ELF-1 (cell line): ENCODE measurements at regions not wholly inside any gene's neighbourhood (a gene's known extent, or its start where the extent isn't known, plus 50 kb on each side); places are given as distances from the start of the nearest gene placed in this dataset.
A peak's percentile ranks its signal among the peaks of the same experiment; 100 is the strongest.
"Not testable (repeated sequence)": the region's sequence is repeated elsewhere in the genome, so short reads cannot be mapped to it uniquely, and the experiment has no call there.

Experiments
- DNase-seq: peaks from one replicate; pipeline ENCODE4 v3.0.0-alpha.2; 2016; ENCODE audit warnings: low read depth, low spot score

GRCh38 chr7:76851617-76852016 lies 180.5 kb downstream of the SPDYE17 start:
- DNase-seq: not testable (repeated sequence)

DNA sequence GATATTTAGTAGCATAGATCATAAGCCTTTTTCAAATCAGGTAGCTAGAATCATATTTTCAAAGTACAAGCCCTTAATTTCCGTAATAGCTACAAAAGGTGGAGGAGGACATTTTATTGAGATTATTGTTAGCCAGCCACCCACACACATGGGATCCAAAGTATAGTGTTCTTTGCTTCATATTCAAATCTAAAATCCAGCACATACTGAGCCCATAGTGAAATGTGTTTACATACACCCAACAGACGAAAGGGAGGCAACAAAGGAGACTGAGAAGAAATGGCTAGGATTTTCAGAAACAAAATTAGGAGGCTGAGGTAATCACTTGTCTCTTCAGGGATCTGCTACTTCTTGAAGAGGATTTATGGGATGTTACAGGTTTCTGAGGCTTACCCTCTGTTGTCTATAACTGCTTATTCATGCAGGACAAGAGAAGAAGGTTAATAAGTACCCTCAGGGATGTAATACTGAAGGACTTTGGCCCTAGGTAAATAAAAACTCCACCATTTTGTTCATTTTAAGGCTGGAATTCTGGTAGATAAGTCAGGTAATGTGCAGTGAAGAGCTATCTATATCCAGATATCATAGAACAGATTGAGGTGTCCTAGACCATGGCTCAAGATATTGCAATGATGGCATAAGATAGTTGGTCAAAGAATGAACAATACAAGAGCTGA lies 182.1 kb downstream of the SPDYE17 start:
- not testable (repeated sequence) for DNase-seq

- not testable (repeated sequence) for DNase-seq
These were observed 192.3 kb downstream of the SPDYE17 start for GRCh38 chr7:76839879-76840278.

DNA sequence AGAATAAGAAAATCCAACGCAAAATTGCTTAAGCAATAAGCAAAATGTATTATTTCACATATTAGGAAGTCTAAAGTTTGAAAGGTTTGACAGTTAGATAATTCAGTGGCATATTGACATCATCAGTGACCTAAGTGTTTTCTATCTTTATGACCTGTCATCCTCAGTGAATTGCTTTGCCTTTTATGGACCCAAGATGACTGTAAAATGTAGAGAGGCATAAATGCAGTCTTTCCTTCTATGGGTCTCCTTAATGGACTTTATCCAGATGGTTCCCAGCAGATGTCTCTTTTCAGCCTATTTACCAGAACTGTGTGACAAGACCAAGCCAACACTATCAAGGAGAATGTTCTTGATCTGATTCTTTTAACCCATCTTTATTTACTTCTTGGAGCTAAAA lies 192.9 kb downstream of the SPDYE17 start:
- not testable (repeated sequence) for DNase-seq

DNA sequence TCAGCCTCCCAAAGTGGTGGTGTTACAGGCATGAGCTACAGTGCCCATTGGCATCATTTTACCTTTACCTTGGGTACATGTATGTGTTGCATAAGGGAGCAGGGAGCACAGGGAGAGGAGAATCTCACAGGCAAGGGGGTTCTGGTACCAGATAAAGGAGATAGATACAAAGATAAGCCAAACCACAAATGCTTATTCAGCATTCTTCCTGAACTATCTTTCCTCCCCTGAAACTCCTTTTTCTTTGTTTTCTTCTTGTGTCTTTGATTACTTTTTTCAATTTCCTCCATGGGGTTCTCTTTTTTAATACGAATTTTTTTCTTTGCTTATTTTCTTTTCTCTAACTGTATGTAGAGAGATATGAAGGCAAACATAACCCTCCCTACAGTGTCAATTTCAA lies 193.8 kb downstream of the SPDYE17 start:
- DNase-seq: not testable (repeated sequence)

DNA sequence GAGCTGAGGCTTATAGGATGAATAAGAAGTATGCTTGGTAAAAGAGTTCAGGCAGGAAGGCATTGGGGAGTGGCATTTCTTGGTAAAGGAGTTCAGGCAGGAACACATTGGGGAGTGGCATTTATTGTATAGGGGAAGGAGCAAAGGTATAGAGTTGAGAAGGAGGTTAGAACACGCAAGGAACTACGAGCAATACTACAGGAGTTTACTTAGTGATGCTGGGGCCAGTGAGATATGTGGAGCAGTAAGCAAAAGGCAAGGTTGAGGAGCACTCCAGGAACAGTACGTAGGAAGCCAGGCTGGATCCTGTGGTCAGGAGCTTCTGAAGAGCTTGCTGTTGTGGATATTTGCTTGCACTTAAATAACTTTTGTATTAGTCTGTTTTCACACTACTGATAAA lies 202.2 kb upstream of the POMZP3 start:
- not testable (repeated sequence) for DNase-seq

GRCh38 chr7:76826181-76826580 lies 199.1 kb upstream of the POMZP3 start:
- DNase-seq: not testable (repeated sequence)

DNA sequence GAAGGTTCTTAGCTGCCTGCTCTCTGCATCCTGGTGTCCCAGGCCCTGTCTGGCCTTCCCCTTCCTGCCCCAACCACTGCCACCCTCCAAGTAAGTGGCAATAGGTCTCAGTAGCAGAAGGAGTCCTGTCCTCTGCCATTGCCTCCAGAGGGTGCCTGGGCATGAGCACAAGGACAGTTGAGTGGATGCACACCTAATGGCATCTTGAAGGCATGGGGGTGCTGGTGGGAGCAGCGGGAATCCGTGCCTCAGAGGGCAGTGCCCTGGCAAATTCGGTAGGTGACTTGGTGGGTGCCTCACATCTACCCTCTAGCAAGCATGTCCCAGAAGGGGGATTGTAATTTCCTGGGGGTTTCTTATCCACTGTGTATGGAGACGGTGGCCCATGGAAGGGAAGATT lies 182.8 kb upstream of the POMZP3 start:
- DNase-seq: not testable (repeated sequence)

DNA sequence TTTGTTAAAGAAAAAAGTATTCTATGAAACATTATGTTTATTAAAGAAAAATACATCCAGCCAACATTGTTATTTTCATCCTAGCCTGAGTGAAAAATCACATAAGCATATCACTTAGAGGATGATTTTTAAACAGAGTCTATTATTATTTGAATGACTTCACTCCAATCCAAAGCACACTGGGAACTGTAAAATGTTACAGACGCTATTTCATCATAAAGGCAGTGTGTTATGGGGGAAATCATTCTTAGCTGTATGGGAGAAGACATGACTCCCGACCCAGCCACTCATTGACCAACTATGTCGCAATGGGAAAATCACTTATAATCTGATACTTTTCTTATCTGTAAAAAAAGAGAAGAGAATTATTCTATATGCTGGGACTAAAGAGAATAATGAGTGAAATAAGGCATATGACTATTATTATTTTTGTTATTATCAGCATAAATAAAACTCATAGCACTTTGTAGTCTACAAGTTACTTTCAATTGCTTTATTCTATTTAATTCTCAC lies 180.6 kb upstream of the POMZP3 start:
- not testable (repeated sequence) for DNase-seq

DNA sequence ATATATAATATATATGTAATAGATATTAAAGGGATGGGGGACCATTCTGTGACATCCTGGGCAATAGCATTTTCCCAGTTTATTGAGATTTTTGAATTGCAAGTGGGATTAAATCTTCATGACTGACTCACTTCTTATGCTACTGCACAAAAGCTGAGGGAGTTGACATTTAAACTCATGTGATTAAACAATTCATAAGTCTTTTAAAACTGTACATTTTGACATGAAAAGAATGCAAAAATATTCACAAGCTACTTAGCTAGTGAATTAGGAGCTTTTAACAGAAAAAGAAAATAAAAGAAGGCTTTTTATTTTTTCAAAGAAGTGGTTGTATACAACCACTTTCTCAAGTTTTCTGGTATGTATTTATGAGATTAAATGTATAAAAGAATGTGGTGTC lies 179.4 kb upstream of the POMZP3 start:
- DNase-seq: not testable (repeated sequence)

- DNase-seq: not testable (repeated sequence)
These were observed 178.9 kb upstream of the POMZP3 start for GRCh38 chr7:76806010-76806409.

DNA sequence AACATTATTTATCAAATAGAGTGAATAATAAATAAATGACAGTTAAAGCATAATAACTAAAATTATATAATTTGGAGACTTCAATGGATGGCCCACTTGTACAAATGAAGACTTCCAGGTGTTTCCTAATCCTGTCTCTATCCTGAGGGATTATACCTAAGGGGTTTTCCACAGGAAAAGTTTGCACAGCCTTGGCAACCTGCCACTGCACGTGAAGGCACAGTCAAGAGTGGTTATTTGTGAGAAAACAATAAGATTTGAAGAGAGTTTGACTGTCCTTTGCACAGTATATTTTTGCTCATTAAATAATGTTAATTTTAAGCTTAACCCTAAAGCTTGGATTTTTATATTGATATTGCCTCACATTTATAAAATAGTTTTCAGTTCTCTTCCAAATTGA lies 178.2 kb upstream of the POMZP3 start:
- DNase-seq: not testable (repeated sequence)

DNA sequence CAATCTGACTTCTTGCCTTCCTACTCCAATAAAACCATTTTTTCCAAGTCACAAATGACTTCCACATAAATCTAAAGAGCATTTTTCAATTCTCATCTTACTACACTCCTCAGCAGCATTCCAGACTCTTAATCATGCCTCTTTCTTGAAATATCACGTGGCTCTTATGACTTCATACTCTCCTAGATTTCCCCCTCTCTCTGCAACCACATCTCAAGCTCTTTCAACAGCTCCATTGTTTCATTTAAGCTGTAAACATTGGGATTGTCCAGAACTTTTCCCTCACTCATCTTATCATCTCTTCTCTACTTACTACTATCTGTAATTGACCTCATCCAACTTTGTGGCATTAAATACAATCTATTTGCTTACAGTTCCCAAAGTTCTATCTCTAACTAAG lies 170.6 kb upstream of the POMZP3 start:
- DNase-seq: not testable (repeated sequence)

GRCh38 chr7:76780693-76781092 lies 153.6 kb upstream of the POMZP3 start:
- not testable (repeated sequence) for DNase-seq

DNA sequence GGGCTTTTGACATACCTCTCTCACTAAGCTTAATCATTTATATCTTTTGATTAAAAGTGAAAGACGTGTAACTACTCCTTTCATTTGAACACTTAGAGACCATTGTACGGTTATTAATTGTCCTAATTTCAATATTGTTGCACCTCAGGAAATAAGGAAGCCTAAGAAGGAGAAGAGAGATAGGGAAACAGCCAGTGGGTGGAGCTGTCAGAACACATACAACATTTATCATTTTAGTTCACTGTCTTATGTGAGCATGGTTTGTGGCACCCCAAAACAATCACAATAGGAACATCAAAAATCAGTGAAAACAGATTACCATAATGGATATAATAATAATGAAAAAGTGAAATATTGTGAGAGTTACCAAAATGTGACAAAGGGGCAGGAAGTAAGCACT lies 147.2 kb upstream of the POMZP3 start:
- not testable (repeated sequence) for DNase-seq

- DNase-seq: not testable (repeated sequence)
These were observed 144.9 kb upstream of the POMZP3 start for GRCh38 chr7:76771980-76772379.

- DNase-seq: not testable (repeated sequence)
These were observed 136.9 kb upstream of the POMZP3 start for GRCh38 chr7:76763977-76764376.

DNA sequence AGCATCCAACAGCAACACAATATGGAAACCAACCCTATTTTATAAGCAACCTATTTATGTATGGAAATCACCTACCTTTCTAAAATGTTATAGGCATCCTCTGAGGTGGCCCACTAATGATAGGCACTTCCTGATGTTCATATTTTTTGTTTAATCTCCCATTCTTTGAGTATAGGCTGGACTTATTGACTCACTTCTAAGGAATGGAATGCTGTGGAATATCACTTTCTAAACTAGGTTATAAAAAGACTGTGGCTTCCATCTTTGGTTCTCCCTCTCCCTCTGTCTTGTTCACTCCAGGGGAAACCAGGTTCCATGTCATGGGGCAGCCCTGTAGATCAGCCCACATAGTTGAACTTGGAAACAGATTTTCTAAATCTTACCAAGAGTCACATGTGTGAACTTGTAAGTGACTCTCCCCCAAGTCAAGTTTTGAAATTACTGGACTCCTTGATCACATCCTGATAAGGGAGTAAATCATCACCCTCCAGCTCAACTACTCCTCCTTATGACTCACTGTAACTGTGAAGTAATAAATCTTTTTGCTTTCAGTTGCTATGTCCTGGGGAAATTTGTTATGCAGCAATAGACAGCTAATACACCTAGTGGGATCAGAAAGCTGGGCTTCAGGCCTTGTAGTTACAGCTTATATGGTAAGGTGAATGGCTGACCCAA lies 133.6 kb upstream of the POMZP3 start:
- DNase-seq: not testable (repeated sequence)

DNA sequence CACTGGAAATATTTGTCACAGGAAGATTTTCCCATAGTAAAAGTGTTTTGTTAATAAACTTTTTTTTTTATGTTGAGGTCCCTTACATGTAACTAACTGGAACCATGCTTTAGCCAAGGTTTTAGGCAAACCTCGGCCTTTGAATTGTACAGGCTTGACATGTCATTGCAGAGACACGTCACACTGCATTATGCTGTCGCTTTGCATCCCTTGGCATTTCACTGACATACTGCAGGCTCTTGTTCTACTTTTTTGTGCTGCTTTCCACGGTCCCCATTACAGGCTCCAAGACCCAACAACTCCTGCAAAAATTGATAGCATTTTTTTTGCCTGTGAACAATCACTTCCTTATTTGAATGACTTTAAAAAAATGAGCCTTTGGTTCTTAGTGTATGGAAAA lies 112.5 kb upstream of the POMZP3 start:
- DNase-seq: not testable (repeated sequence)

- DNase-seq: not testable (repeated sequence)
These were observed 109.6 kb upstream of the POMZP3 start for GRCh38 chr7:76736724-76737123.

GRCh38 chr7:76736091-76736490 lies 109.0 kb upstream of the POMZP3 start:
- DNase-seq: not testable (repeated sequence)

GRCh38 chr7:76735668-76736067 lies 108.6 kb upstream of the POMZP3 start:
- DNase-seq: not testable (repeated sequence)

GRCh38 chr7:76728571-76728974 lies 101.5 kb upstream of the POMZP3 start:
- peak; percentile 15 for DNase-seq
